HL-60 (cell line): ENCODE measurements at regions not wholly inside any gene's neighbourhood (a gene's known extent, or its start where the extent isn't known, plus 50 kb on each side); places are given as distances from the start of the nearest gene placed in this dataset.

ENCODE experiments used
- CTCF ChIP-seq: IDR thresholded peaks from one replicate; pipeline ENCODE4 v1.5.1; 2011; ENCODE audit warnings: low read length, control low read depth, inconsistent platforms; ENCODE audit not compliant: insufficient read depth
- GABPA ChIP-seq: IDR thresholded peaks from 2 replicates; pipeline ENCODE4 v1.6.1; 2012; ENCODE audit warnings: low read depth
- POLR2AphosphoS5 ChIP-seq: IDR thresholded peaks from 2 replicates; pipeline ENCODE4 v1.6.1; 2012; ENCODE audit warnings: low read depth
- REST ChIP-seq: IDR thresholded peaks from 2 replicates; pipeline ENCODE4 v1.6.1; 2012; ENCODE audit warnings: low read depth; ENCODE audit not compliant: insufficient replicate concordance

- no peak for TF ChIP-seq CTCF
- TF ChIP-seq GABPA: no peak
- no peak for TF ChIP-seq POLR2AphosphoS5
- no peak for TF ChIP-seq REST
Observed at GRCh38 chr6:27630727-27631608, 158.1 kb upstream of the ZNF184 start.
